ENCODE measurements at regions not wholly inside any gene's neighbourhood (a gene's known extent, or its start where the extent isn't known, plus 50 kb on each side); places are given as distances from the start of the nearest gene placed in this dataset.
A peak's percentile ranks its signal among the peaks of the same experiment; 100 is the strongest.

DNA sequence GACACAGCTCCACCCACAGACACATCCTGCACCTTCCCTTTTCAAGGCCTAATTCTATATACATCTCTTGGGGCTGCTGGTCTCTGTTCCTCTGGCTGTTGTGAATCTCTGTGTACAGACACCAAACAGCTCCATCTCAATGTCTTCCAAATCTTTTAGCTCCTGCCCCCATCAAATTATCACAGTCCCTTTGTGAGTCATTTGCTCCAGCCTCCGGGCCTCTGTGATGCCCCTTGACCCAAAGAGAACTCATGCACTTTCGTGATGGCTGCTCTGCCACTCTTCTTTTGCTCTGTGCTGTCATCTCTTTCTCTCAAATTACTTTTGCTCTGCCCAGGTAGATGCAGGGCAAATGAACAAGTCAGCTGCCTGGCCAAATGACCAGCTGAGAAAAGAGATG lies 369.0 kb upstream of the CDIN1 start:
- DNase-seq = no peak

DNA sequence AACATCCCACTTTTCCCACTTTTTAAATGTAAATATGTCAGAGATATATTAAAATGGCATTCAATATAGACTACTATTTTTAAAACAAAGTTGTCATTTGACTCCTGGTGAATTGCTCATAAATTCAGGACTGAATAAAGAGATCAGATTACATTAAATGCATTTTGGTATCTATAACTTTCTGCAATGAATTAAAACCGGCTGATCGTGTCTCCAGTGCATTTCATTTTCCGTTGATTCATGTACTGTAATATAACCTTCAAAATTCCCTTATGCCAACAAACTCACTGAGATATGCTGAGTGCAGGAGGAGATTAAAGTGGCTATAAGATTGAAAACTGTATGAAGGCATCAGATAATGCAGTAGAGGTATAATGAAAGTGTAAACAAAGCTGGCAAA lies 361.1 kb upstream of the CDIN1 start:
- DNase-seq = no peak

DNA sequence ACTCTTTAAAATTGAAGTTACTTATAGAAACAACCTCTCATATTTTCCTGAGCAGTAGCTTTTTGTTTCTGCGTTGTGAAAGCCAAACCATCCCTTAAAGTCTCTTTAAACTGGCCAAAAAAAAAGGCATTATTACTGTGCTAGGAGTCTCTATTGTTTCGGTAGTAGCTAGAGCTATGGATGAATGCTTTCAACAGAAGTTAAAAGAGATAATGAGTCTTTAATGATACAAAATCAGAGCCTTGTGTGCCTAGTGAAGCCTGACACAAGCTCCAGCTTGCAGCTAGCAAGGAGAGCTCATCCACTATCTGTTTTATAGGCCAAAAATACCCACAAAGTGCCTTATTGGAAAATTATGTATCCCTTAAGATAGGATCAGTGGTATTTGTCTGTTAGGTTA lies 360.4 kb upstream of the CDIN1 start:
- no peak for DNase-seq

DNA sequence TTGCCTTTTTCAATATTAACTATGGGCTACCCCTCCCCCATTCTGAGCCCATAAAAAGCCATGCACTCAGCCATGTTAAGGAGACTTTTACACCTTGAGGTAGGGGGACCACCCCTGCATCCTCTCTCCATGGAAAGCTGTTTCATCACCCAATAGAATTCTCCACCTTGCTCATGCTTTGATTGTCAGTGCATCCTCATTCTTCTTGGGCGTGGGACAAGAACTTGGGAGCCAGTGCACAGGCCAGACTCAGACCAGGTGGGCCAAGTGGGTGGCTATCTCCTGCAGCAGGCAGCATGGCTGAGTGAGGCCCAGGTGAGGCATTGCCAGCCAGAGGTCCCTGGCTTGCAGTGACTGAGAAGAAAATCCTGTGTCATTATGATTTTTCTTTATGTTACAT lies 357.4 kb upstream of the CDIN1 start:
- no peak for DNase-seq

DNA sequence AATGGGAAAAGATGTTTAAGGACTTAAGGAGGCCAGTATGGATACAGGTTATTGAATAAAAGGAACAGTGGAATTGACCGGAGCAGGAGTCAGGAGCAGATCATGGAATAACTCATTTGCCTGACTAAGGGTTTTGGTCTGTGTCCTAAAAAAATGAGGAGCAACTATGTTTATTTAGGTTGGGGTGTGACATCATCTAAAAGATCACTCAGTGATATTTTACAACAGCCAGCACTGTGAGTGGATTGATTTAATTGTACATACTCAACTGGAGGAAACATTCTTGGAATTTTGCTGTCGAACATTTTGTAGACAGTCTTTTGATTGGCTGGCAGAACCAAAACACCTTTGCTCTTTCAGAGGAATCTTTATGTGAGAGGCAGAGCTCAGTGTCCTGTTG lies 348.6 kb upstream of the CDIN1 start:
- DNase-seq = peak in 1 of 6 experiments; percentile 0

DNA sequence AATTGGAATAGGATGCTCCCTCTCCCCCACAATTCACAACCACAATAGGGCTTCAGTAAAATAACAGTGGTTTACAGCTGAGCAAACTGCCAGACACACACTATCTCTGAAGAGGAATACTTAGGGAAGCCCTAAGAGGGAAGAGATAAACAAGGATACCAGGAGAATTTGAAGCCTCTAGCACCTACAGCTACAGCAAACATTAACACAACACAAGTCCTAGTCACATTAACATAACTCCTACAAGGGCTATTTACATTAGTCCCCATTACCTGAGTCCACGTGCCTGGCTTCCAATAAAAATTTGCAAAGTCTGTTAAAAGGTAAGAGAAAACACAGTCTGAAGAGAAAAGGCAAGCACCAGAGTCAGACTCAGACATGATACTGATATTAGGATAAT lies 346.9 kb upstream of the CDIN1 start:
- DNase-seq = no peak

DNA sequence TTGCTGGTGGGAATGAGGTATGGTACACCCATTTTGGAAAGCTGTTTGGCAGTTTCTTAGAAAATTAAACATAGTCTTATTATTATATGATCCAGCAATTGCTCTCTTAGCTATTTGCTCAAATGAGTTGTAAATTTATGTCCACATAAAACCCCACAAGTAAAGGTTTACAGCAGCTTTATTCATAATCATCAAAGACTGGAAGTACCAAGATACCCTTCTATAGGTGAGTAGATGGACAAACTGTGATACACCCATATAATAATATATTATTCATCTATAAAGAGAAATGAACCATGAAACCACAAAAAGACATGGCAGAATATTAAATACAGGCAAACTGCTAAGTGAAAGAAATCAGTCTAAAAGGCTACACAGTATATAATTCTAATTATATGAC lies 344.7 kb upstream of the CDIN1 start:
- no peak for DNase-seq

DNA sequence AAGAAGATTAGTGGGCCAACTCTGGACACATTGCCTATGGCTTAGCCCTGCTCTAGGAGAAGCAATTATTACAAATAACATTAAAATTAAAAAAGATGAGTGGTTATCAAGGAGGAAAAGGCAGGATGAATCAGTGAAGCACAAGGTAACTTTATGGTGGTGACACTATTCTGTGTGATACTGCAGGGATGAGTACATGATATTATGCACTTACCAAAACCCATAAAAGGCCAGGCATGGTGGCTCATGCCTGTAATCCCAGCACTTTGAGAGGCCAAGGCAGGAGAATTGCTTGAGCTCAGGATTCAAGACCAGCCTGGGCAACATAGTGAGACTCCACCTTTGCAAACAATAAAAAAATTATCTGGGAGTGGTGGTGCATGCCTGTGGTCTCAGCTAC lies 344.3 kb upstream of the CDIN1 start:
- no peak for DNase-seq

DNA sequence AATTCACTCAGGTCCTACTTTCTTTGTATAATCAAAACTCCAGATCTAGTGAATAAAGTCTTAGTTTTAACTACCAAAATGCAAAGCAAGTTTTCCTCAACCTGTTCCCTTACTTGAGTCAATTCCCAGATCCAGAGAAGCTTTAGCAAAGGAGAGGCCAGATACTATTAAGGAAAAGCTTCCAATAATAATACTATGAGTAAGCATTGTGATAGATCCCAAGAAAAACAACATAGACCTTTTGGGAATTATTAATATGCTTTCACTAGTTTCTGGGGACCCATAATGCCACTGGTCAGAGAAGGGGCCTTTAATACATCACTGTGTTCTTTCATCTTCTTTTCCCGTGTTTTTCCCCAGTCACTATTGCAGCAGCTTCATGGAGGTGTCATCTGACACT lies 339.9 kb upstream of the CDIN1 start:
- no peak for DNase-seq

DNA sequence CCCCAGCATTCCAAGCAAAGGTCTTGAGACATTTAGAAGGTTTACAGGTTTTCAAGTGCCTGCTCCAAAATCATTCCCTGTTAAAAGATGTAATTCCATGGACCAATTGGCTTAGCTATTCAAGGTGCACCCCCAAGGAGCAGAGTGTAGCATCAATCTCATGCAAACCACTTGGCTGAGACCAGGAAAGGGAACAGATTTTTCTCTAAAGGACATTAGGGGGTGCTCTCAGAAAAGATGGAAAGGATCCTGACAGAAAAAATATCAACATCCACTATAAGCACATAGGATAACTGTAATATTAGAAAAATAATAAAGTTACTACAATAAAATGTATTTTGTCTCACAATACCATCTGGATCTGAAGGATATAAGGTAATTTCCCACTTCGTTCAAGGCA lies 328.0 kb upstream of the CDIN1 start:
- DNase-seq = no peak

DNA sequence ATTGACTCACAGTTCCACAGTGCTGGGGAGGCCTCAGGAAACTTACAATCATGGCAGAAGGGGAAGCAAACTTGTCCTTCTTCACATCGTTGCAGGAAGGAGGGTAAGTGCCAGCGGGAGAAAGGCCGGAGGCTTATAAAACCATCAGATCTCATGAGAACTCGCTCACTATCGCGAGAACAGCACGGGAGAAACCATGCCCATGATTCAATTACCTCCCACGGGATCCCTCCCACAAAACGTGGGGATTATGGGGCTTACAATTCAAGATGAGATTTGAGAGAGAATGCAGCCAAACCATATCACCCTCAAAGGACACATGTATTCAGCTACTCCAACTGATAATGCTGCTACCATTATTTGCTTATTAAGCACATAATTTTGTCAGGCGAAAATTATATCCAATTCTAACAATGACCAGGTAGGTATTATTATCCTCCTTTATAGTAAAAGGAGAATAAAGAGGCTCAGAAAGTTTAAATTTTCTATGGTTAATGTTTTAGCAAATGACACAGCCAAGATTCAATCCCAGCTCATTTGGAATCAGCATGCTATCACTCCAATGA lies 327.2 kb upstream of the CDIN1 start:
- no peak for DNase-seq

DNA sequence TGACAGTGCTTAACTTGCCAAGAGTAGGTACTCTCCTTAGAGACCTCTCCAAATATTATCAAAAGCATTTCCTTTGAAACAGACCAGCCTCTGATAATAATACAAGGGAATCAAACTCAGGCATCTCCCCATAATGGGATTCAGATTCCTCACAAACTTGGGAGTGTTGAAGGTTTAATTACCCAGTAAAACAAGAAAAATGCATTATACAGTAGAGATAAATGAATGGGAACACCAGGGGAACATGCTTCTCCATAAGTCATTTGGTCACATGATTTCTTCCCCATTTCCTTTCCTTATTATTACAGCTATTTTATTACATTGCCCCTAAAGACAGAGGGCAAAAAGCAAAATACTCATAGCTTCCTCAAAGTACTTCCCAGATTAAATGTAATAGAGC lies 325.0 kb upstream of the CDIN1 start:
- DNase-seq = no peak

DNA sequence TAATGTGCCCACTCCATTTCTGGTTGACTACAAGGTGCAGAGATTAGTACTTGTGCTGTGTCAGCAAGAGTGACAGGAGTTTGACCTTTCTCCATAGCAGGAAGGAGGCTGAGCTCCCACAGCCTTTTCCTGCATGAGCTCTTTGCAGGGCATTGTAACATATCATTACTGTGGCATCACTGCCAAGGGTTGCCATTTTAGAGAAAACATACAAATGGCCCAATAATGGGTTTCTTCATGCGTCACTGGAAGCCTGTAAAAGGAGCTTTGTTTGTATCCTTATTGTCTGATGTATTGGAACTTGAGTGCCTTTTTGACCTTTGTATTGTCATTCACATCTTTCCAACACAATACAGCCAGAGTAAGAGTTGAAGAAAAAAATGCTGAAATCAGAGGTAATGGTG lies 323.0 kb upstream of the CDIN1 start:
- DNase-seq = no peak

DNA sequence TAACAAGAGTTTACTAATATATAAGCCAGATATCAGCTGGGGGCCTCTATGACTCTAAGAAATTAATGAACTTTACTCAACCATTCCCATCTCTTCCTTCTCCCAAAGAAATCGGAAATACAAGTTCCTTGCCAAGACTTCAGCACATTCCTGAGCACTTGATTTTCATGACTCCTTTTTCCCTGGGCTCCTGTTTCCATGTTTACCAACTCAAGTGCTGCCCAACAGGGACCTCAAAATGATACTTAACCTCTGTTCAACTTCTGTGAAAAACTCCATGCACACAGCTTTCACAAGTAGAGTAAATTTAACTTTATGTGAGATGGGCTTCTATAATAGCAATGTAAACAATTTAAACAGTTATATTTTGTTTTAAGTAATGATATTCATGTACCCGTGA lies 315.8 kb upstream of the CDIN1 start:
- DNase-seq = no peak

DNA sequence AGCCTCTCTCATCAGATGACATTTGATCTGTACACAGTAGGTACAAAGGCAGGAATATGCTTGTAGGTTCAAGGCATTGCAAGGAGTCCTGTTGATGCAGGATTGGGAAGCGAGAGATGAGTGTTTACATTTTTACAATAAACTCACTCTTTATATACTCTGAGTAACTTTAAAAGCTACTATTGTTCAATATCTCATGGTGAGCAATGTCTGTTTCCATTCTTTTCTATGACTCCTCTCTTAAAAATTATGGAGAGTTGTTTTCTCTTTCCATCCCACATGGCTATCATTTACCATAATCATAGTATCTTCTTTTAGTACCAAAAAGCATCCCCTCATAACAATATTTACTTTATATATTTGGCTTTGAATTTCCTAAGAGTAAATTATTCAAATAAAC lies 314.0 kb upstream of the CDIN1 start:
- DNase-seq = no peak

DNA sequence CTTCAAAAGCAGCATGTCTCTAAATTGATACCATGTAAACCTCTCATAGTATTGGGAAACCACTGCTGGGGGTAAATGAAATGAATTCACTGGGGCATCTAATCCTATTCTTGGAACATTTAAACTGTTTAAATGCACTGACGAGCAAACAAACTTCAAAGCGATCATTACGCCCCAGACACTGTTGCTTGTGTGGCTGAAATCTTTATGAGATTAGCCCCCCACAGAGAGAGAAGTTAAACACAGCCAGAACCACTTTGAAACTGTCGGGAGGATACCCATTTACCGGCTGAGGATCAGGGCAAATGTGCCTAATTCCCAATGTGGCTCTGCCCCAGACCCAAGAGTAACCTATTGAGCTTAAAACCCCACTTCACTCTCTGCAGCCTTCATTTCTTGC lies 308.4 kb upstream of the CDIN1 start:
- no peak for DNase-seq

DNA sequence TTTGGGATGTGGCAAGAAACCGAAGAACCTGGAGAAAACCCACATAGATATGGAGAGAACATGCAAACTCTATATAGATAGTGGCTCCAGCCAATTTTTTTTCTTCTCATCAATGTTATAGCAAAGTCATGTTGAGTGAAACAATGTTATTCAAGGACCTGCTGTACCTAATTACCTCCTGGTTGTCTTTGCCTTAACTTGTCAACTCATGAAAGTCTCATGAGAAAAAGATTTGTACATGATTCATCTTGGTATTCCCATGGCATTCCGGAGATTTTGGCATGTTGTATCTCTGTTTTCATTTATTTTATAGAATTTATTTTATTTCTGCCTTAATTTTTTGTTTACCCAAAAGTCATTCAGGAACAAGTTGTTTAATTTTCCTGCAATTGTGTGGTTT lies 303.8 kb upstream of the CDIN1 start:
- DNase-seq = no peak

DNA sequence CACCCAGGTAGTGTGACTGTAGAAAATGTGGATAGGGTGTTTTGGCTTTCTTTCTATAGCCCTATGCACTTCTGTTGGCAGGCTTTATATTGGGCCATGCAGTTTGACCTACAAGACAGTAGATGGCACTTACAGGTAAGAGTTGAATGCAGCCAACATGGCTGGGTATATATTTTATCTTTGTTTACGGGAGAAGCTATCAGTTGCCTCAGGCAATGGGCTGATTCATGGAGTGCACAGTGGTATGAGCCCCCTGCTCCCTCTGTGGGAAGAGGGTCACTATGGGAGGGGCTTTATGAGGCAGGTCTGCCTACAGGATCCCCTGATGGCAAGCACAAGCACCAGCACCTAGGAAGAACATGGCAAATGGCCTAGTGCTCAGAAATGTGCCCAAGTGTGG lies 301.2 kb upstream of the CDIN1 start:
- DNase-seq = no peak

DNA sequence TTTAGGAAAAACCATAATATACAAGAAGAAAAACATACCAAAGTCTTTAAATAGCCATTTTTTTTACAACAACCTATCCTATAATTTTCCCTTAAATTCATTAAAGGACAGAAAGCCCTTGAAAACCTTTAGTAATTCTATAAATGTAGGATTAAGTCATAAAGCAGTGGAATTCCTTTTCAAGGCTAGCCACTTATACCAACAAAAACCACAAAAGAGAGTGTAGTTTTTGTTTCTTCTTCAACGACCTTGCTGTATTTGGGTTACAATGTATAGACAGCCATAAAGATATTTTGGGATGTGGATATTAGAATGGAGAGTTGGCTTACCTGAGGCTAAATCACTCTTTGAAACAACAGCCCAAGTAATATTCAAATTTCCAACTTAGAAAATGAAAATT lies 296.6 kb upstream of the CDIN1 start:
- DNase-seq = no peak

DNA sequence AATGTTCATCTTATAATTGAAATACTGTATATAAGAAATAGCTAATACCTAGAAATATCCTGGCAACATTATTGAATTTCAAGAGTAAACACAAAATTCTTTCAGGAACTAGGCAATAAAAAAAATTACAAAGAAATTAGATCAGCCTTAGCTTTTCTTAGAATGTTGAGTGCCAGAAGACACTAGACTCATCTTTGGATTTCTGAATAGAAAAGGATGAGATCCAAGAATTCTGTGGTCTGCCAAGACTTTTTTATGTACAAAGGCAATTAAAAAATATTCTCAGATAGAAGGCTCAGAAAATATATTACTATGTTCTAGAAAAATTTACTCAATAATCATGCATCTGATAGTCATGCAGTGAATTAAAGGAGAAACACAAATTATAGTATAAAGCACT lies 294.5 kb upstream of the CDIN1 start:
- DNase-seq = no peak

DNA sequence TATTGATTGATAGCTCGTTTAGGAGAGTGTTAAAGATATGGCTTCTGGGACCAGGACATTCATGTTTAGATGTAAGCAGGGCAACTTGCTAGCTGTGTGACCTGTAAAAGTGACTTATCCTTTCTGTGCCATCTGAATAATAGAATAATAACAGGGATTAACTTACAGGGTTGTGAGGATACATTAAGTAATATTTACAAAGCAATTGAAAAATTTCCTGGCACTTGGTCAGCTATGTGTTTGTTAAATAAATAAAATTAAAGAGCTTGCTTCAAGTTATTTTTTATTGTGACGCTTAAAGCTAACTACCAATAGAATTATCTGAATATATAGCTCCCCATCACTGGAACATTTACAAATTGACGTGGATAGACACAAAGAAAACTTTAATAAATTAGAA lies 287.9 kb upstream of the CDIN1 start:
- DNase-seq = no peak

DNA sequence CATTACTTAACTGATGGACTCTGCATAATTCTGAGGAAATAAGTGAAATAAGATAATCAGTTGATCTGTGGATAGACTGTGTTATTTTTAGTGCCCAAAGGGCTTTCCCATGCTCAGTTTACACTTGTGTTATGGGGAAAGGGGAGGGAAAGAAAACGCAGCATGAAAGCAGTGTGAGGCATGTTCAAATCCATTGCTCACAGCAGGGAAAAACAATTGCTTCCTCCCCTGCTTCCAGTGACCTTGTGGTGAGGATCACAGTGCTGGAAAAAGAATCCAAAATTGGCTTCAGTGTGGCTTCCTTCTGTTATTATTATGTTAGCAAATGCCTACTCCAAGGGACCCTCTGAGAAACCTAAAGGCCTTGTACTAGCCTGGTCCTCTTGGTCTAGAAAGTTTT lies 285.1 kb upstream of the CDIN1 start:
- DNase-seq = no peak

DNA sequence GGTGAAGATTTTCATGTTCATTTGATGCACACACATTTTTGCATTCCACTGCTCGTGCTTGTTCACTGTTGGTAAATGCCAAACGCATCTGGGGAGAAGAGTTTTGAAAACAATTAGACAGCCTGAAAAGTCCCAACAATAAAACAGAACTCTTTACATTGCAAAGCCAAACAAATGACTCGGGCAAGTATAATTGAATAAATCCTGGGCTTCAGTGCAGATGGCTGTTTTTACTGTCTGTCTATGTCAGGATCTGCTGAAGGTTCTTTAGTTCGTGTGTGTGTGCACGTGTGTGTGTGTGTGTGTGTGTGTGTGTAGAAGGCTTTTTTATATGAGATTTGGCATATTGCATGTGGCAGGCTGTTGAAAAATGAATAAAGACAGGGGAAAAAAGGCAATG lies 277.5 kb upstream of the CDIN1 start:
- DNase-seq = no peak

DNA sequence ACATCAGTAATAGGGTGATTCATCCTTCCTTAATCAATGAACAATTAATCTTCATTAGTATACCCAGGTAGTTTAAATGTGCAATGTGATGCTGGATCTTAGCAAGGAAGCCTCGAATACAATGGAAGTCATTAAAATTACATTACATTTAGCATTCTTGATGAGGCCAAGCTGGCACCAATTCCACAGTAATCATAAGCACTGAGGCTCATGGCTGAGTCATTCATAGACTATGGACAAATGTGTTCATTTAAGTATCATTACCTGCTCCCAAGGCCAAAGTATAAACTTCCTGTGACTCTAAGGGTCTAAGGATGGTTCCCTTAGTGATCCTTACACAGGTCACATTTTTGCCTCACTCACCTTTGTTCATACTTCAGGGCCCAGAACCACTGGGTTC lies 266.4 kb upstream of the CDIN1 start:
- no peak for DNase-seq

DNA sequence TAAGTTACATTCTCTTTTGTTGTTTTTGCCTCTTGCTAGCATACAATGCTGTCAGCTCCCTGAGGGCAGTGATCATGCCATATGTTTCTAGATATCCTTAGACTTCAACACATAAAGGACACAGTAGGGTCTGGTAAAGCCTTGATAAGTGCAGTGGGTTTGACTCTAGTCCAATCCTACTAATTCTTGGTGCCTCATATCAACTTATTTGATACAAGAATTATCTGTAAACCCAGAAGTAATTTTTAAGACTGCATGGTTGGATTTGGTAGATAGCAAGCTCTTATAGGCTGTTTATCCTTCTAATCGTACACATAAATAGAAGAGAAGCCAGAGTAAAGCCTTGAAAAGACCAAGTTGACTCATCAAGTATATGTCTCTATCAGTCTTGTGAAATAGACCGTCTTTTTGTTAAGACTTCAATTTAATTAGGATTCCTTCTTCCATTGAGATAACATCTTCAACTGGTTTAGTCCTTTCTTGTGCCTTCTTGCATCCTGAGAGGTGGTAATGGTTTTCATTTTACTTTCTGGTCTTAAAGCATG lies 265.6 kb upstream of the CDIN1 start:
- DNase-seq = no peak

DNA sequence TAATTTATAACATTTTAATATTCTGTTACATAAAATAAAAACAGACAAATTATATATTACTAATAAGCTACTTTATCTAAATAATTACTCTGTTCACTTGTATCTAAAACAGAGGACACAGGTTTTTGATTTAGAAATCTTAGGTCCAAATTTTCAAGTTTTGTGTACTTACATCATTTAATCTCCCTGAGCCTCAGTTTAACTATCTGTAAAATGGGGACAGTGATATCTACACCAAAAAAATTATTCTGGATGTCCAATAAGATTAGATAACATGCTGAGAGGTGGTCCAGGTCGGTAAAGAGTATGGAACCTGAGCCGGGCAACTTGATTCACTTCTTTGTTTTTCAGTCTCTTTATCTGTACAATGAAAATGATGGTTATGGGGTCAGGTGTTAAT lies 263.8 kb upstream of the CDIN1 start:
- DNase-seq = no peak
